ENCODE measurements at regions not wholly inside any gene's neighbourhood (a gene's known extent, or its start where the extent isn't known, plus 50 kb on each side); places are given as distances from the start of the nearest gene placed in this dataset.
"Not testable (repeated sequence)": the region's sequence is repeated elsewhere in the genome, so short reads cannot be mapped to it uniquely, and the experiment has no call there.

- no peak for DNase-seq (ENCODE audit: low spot score in 2 of 2)
- Histone ChIP-seq H3K27me3 (ENCODE audit: low read depth) (no peaks in the 10 kb centered on the region), H3K36me3 (replicated peaks) (no peaks in the 10 kb centered on the region), H3K4me1 (no peaks in the 10 kb centered on the region), H3K4me3 (no peak overlapping the region), H3K9me3 (no peaks in the 10 kb centered on the region)
- in situ Hi-C loops (cut with MboI; ENCODE audit: low sequenced_read_pairs): no loop called here
Measured at GRCh38 chr13:82221621-82222020, 1660.7 kb downstream of the SLITRK1 start.

- Histone ChIP-seq H3K9me3 (no peaks in the 10 kb centered on the region), H3K27me3 (ENCODE audit: low read depth) (no peaks in the 10 kb centered on the region), H3K4me3 (no peak overlapping the region), H3K36me3 (replicated peaks) (no peaks in the 10 kb centered on the region), H3K4me1 (no peaks in the 10 kb centered on the region)
- DNase-seq (ENCODE audit: low spot score in 2 of 2): no peak
- in situ Hi-C loops (cut with MboI; ENCODE audit: low sequenced_read_pairs): no loop called here
Measured at GRCh38 chr13:82220641-82221040, 1661.6 kb downstream of the SLITRK1 start.

GRCh38 chr13:82216165-82216564, 1666.1 kb downstream of the SLITRK1 start:
- no peak overlapping the region for H3K4me3 ChIP-seq
- DNase-seq (ENCODE audit: low spot score in 2 of 2): no peak
- no peaks in the 10 kb centered on the region for H3K4me1 ChIP-seq
- H3K27me3 ChIP-seq (ENCODE audit: low read depth): no peaks in the 10 kb centered on the region
- 0 out of 2 replicates have a peak, but pooled peaks cover 2% of the 10 kb centered on the region for H3K9me3 ChIP-seq
- no peaks in the 10 kb centered on the region for H3K36me3 ChIP-seq (replicated peaks)
- in situ Hi-C loops (cut with MboI; ENCODE audit: low sequenced_read_pairs): no loop called here

DNA sequence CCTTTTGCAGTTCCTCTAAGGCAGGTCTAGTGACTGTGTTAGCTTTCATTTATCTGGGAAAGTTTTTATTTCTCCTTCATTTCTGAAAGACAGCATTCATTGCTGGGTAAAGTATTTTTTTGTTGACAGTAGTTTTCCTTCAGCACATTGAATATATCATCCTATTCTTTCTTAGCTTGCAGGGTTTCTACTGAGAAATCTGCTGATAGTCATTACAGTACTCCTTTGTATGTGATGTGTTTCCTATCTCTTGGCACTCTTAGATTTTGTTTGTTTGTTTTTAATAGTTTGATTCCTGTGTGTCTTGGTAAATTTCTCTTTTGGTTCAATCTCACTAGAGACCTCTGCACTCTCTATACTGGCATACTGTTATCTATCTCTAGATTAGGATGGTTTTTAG, 1667.9 kb downstream of the SLITRK1 start:
- DNase-seq (ENCODE audit: low spot score in 2 of 2): no peak
- in situ Hi-C loops (cut with MboI; ENCODE audit: low sequenced_read_pairs): no loop called here
- H3K27me3 ChIP-seq (ENCODE audit: low read depth): no peaks in the 10 kb centered on the region
- H3K9me3 ChIP-seq: 0 out of 2 replicates have a peak, but pooled peaks cover 2% of the 10 kb centered on the region
- no peaks in the 10 kb centered on the region for H3K4me1 ChIP-seq
- no peaks in the 10 kb centered on the region for H3K36me3 ChIP-seq (replicated peaks)
- no peak overlapping the region for H3K4me3 ChIP-seq

DNA sequence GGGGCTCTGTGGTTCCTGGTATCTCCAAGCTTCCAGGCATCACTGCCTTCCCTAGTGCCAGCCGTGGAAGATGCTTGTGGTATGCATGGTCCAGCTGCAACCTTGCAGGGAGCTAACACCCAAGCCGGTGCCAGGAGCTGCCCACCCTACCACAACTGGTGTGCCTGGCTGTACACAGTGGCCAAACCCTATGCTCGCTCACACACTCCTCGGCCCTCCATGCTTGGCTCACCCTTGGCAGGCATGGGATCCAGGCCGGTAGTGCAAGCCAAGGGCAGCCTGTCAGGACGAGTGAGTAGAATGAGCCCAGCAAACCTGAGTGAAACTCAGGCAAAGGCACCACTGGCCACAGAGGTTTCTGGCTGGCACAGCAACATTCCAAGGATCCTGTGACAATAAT, 1676.0 kb downstream of the SLITRK1 start:
- Histone ChIP-seq H3K4me3 (no peak overlapping the region), H3K27me3 (ENCODE audit: low read depth) (no peaks in the 10 kb centered on the region), H3K9me3 (no peaks in the 10 kb centered on the region), H3K4me1 (no peaks in the 10 kb centered on the region), H3K36me3 (replicated peaks) (no peaks in the 10 kb centered on the region)
- no peak for DNase-seq (ENCODE audit: low spot score in 2 of 2)
- in situ Hi-C loops (cut with MboI; ENCODE audit: low sequenced_read_pairs): no loop called here

DNA sequence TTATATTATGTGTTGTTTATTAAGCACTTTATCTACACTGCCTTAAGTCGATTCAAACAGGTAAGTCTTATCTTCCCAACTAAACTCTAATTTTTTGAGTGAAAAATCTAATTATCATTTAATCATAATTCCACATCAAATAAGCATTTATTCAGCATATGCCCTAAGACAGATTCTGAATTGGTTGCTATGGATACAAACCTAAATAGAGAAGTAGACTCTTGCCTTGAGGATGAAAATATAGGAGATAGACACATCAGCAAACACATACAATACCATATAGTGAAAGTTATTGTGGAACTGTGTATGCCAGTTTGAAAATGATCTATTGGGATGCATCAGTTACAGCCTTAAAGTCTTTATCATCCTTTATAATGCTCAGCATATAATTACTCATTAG, 1679.9 kb downstream of the SLITRK1 start:
- DNase-seq (ENCODE audit: low spot score in 2 of 2): no peak
- Histone ChIP-seq H3K36me3 (replicated peaks) (no peaks in the 10 kb centered on the region), H3K4me3 (no peak overlapping the region), H3K27me3 (ENCODE audit: low read depth) (no peaks in the 10 kb centered on the region), H3K9me3 (no peaks in the 10 kb centered on the region), H3K4me1 (peaks cover 5% of the 10 kb centered on the region; the same call in 1 of the 2 replicates)
- in situ Hi-C loops (cut with MboI; ENCODE audit: low sequenced_read_pairs): no loop called here

DNA sequence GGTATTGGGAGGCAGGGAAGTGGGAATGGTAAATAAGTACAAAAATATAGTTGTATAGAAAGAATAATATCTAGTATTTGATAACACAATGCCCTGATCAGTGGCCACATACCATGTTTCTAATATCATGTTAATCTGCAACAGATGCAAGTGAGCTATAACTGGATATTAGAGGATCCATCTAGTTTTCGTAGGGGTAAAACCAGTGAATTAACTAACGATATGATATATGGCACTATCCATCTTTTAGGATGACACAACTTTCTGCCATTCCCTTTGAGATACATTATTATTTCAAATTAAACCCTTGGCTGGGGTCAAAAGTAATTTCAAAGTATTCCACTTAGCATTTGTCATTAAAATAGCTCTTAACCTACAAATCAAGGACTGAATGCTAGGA, 1686.2 kb downstream of the SLITRK1 start:
- DNase-seq (ENCODE audit: low spot score in 2 of 2): no peak
- no peaks in the 10 kb centered on the region for H3K9me3 ChIP-seq
- H3K4me1 ChIP-seq: peaks cover 5% of the 10 kb centered on the region; the same call in 1 of the 2 replicates
- H3K27me3 ChIP-seq (ENCODE audit: low read depth): no peaks in the 10 kb centered on the region
- in situ Hi-C loops (cut with MboI; ENCODE audit: low sequenced_read_pairs): no loop called here
- H3K36me3 ChIP-seq (replicated peaks): no peaks in the 10 kb centered on the region
- no peak overlapping the region for H3K4me3 ChIP-seq

- H3K4me3 ChIP-seq: no peak overlapping the region
- no peak for DNase-seq (ENCODE audit: low spot score in 2 of 2)
- in situ Hi-C loops (cut with MboI; ENCODE audit: low sequenced_read_pairs): no loop called here
- no peaks in the 10 kb centered on the region for H3K9me3 ChIP-seq
- no peaks in the 10 kb centered on the region for H3K4me1 ChIP-seq
- H3K27me3 ChIP-seq (ENCODE audit: low read depth): no peaks in the 10 kb centered on the region
- H3K36me3 ChIP-seq (replicated peaks): no peaks in the 10 kb centered on the region
Measured at GRCh38 chr13:82187227-82187626, 1695.0 kb downstream of the SLITRK1 start.

DNA sequence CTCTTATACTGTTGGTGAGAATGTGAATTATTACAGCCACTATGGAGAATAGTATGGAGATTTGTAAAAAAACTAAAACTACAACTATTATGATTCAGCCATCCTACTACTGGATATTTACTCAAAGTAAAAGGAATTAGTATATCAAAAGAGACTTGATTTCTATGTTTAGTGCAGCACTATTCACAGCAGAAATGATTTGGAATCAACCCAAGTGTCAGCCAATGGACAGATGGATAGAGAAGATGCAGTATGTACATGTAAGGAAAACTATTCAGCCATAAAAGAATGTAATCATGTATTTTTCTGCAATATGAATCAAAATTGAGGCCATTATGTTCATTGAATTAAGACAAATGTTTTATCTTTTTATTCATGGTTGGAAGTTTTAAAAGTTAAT, 1705.5 kb downstream of the SLITRK1 start:
- Histone ChIP-seq H3K4me1 (no peaks in the 10 kb centered on the region), H3K9me3 (no peaks in the 10 kb centered on the region), H3K4me3 (no peak overlapping the region), H3K36me3 (replicated peaks) (no peaks in the 10 kb centered on the region), H3K27me3 (ENCODE audit: low read depth) (no peaks in the 10 kb centered on the region)
- no peak for DNase-seq (ENCODE audit: low spot score in 2 of 2)
- in situ Hi-C loops (cut with MboI; ENCODE audit: low sequenced_read_pairs): no loop called here

- no peak for DNase-seq (ENCODE audit: low spot score in 2 of 2)
- in situ Hi-C loops (cut with MboI; ENCODE audit: low sequenced_read_pairs): no loop called here
- Histone ChIP-seq H3K9me3 (no peaks in the 10 kb centered on the region), H3K4me1 (no peaks in the 10 kb centered on the region), H3K27me3 (ENCODE audit: low read depth) (no peaks in the 10 kb centered on the region), H3K4me3 (no peak overlapping the region), H3K36me3 (replicated peaks) (no peaks in the 10 kb centered on the region)
Measured at GRCh38 chr13:82165396-82166174, 1716.7 kb downstream of the SLITRK1 start.

DNA sequence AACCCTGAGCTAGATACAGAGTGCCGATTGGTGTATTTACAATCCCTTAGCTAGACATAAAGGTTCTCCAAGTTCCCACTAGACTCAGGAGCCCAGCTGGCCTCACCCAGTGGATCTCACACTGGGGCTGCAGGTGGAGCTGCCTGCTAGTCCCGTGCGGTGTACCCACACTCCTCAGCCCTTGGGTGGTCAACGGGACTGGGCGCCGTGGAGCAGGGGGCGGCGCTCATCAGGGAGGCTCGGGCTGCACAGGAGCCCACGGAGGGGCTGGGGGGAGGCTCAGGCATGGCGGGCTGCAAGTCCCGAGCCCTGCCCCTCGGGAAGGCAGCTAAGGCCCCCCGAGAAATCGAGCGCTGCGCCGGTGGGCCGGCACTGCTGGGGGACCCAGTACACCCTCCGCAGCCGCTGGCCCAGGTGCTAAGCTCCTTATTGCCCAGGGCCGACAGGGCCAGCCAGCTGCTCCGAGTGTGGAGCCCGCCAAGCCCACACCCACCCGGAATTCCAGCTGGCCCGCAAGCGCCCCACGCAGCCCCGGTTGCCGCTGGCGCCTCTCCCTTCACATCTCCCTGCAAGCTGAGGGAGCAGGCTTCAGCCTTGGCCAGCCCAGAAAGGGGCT, 1717.4 kb downstream of the SLITRK1 start:
- H3K36me3 ChIP-seq (replicated peaks): not testable (repeated sequence)

DNA sequence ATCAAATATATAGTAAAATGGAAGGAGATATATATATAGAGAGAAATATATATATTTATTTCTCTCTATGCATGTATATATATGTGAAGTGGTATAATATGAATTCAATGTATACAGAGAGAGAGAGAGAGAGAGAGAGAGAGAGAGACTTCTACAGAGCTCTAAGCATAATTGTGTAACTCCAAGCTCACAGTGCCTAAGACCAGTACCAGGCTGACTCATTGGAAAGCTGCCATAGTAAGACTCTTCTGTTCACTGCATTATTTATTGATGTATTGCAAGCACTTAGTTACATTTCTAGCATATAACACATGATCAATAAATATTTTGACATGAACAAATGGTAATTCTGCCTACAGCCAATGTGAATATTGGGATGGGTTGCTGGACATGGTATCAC, 1734.7 kb downstream of the SLITRK1 start:
- in situ Hi-C loops (cut with MboI; ENCODE audit: low sequenced_read_pairs): no loop called here
- Histone ChIP-seq H3K27me3 (ENCODE audit: low read depth) (no peaks in the 10 kb centered on the region), H3K36me3 (replicated peaks) (no peaks in the 10 kb centered on the region), H3K9me3 (no peaks in the 10 kb centered on the region), H3K4me3 (no peak overlapping the region), H3K4me1 (no peaks in the 10 kb centered on the region)
- no peak for DNase-seq (ENCODE audit: low spot score in 2 of 2)

More for the DNA sequence above, 1717.4 kb downstream of the SLITRK1 start:
- H3K27me3 ChIP-seq (ENCODE audit: low read depth); in situ Hi-C loops (cut with MboI; ENCODE audit: low sequenced_read_pairs); DNase-seq (ENCODE audit: low spot score in 2 of 2); H3K4me3 ChIP-seq; H3K4me1 ChIP-seq; H3K9me3 ChIP-seq: not testable (repeated sequence)

GRCh38 chr13:82136880-82137279, 1745.4 kb downstream of the SLITRK1 start:
- H3K36me3 ChIP-seq (replicated peaks): no peaks in the 10 kb centered on the region
- in situ Hi-C loops (cut with MboI; ENCODE audit: low sequenced_read_pairs): no loop called here
- no peaks in the 10 kb centered on the region for H3K27me3 ChIP-seq (ENCODE audit: low read depth)
- no peaks in the 10 kb centered on the region for H3K4me1 ChIP-seq
- H3K9me3 ChIP-seq: no peaks in the 10 kb centered on the region
- no peak overlapping the region for H3K4me3 ChIP-seq
- DNase-seq (ENCODE audit: low spot score in 2 of 2): no peak

GRCh38 chr13:82129281-82129680, 1753.0 kb downstream of the SLITRK1 start:
- Histone ChIP-seq H3K9me3 (no peaks in the 10 kb centered on the region), H3K4me1 (peaks cover 3% of the 10 kb centered on the region; the same call in 1 of the 2 replicates), H3K27me3 (ENCODE audit: low read depth) (no peaks in the 10 kb centered on the region), H3K4me3 (no peak overlapping the region), H3K36me3 (replicated peaks) (no peaks in the 10 kb centered on the region)
- no peak for DNase-seq (ENCODE audit: low spot score in 2 of 2)
- in situ Hi-C loops (cut with MboI; ENCODE audit: low sequenced_read_pairs): no loop called here

All from HAP-1 (cell line).